H9 (cell line): ENCODE measurements at regions not wholly inside any gene's neighbourhood (a gene's known extent, or its start where the extent isn't known, plus 50 kb on each side); places are given as distances from the start of the nearest gene placed in this dataset.

ENCODE experiments used
- DNase-seq: peaks from one replicate; pipeline ENCODE4 v3.0.0-alpha.2; 2017
- H2AFZ ChIP-seq: one replicate; pipeline ENCODE4 v1.6.1; 2013; ENCODE audit warnings: mild to moderate bottlenecking, low read length, control low read depth, moderate library complexity
- H2AK5ac ChIP-seq: 2 replicates; pipeline ENCODE4 v1.6.1; 2013; ENCODE audit warnings: low read length, control low read depth, mixed read lengths; ENCODE audit not compliant: insufficient read length
- H2BK120ac ChIP-seq: one replicate; pipeline ENCODE4 v1.6.1; 2013; ENCODE audit warnings: low read depth, mild to moderate bottlenecking, low read length, control low read depth, inconsistent platforms; ENCODE audit not compliant: poor library complexity, severe bottlenecking
- H2BK12ac ChIP-seq: 2 replicates; pipeline ENCODE4 v1.6.1; 2013; ENCODE audit warnings: low read length, control low read depth, mixed read lengths, low read depth; ENCODE audit not compliant: insufficient read length
- H2BK15ac ChIP-seq: 2 replicates; pipeline ENCODE4 v1.6.1; 2013; ENCODE audit warnings: low read depth, low read length, control low read depth
- H2BK20ac ChIP-seq: one replicate; pipeline ENCODE4 v1.6.1; 2013; ENCODE audit warnings: low read depth, mild to moderate bottlenecking, low read length, control low read depth, inconsistent platforms; ENCODE audit not compliant: poor library complexity, severe bottlenecking
- H2BK5ac ChIP-seq: 2 replicates; pipeline ENCODE4 v1.6.1; 2013; ENCODE audit warnings: low read length, control low read depth, mixed read lengths; ENCODE audit not compliant: insufficient read length
- H3K14ac ChIP-seq: 2 replicates; pipeline ENCODE4 v1.6.1; 2013; ENCODE audit warnings: low read length, control low read depth; ENCODE audit not compliant: insufficient read depth
- H3K18ac ChIP-seq: 2 replicates; pipeline ENCODE4 v1.6.1; 2013; ENCODE audit warnings: low read depth, mild to moderate bottlenecking, mixed read lengths, low read length, control low read depth; ENCODE audit not compliant: insufficient read length
- H3K23ac ChIP-seq: 2 replicates; pipeline ENCODE4 v1.6.1; 2013; ENCODE audit warnings: low read length, control low read depth, mixed read lengths, low read depth; ENCODE audit not compliant: insufficient read length
- H3K23me2 ChIP-seq: 2 replicates; pipeline ENCODE4 v1.6.1; 2013; ENCODE audit warnings: low read depth, mild to moderate bottlenecking, mixed read lengths, low read length, control low read depth; ENCODE audit not compliant: insufficient read length, poor library complexity, severe bottlenecking
- H3K27ac ChIP-seq: 2 replicates; pipeline ENCODE4 v1.5.1; 2013; ENCODE audit warnings: low read length, control low read depth, mixed read lengths, low read depth; ENCODE audit not compliant: insufficient read length
- H3K27me3 ChIP-seq: 2 replicates; pipeline ENCODE4 v1.6.1; 2013; ENCODE audit warnings: low read length, control low read depth, inconsistent platforms; ENCODE audit not compliant: insufficient read depth
- H3K4ac ChIP-seq: 2 replicates; pipeline ENCODE4 v1.6.1; 2013; ENCODE audit warnings: low read depth, mild to moderate bottlenecking, control low read depth, inconsistent platforms, low read length, moderate library complexity
- H3K4me1 ChIP-seq: 2 replicates; pipeline ENCODE4 v1.6.1; 2013; ENCODE audit warnings: low read length, control low read depth, inconsistent platforms; ENCODE audit not compliant: insufficient read depth
- H3K4me2 ChIP-seq: 2 replicates; pipeline ENCODE4 v1.6.1; 2013; ENCODE audit warnings: low read length, control low read depth, mixed read lengths; ENCODE audit not compliant: insufficient read length, insufficient read depth
- H3K56ac ChIP-seq: 2 replicates; pipeline ENCODE4 v1.6.1; 2013; ENCODE audit warnings: low read depth, mild to moderate bottlenecking, mixed read lengths, low read length, control low read depth; ENCODE audit not compliant: insufficient read length
- H3K79me1 ChIP-seq: 2 replicates; pipeline ENCODE4 v1.6.1; 2013; ENCODE audit warnings: low read depth, mild to moderate bottlenecking, moderate library complexity, low read length, control low read depth, inconsistent platforms; ENCODE audit not compliant: insufficient read depth, poor library complexity, severe bottlenecking
- H3K79me2 ChIP-seq: 2 replicates; pipeline ENCODE4 v1.6.1; 2013; ENCODE audit warnings: low read length, control low read depth, inconsistent platforms; ENCODE audit not compliant: insufficient read depth
- H3K9ac ChIP-seq: 2 replicates; pipeline ENCODE4 v1.6.1; 2013; ENCODE audit warnings: low read length, control low read depth, mixed read lengths; ENCODE audit not compliant: insufficient read length; ENCODE audit errors: extremely low read depth
- H3K9me3 ChIP-seq: one replicate; pipeline ENCODE4 v1.6.1; 2013; ENCODE audit warnings: low read depth, low read length, inconsistent platforms; ENCODE audit not compliant: control insufficient read depth
- H3T11ph ChIP-seq: one replicate; pipeline ENCODE4 v1.6.1; 2013; ENCODE audit warnings: mild to moderate bottlenecking, low read length, control low read depth, inconsistent platforms
- H4K20me1 ChIP-seq: one replicate; pipeline ENCODE4 v1.6.1; 2013; ENCODE audit not compliant: control insufficient read depth, insufficient read length, insufficient read depth
- H4K5ac ChIP-seq: 2 replicates; pipeline ENCODE4 v1.6.1; 2013; ENCODE audit warnings: low read depth, mild to moderate bottlenecking, mixed read lengths, low read length, control low read depth; ENCODE audit not compliant: insufficient read length
- H4K8ac ChIP-seq: replicated peaks from 2 replicates; pipeline ENCODE4 v1.6.1; 2013; ENCODE audit warnings: low read length, control low read depth, mixed read lengths, low read depth; ENCODE audit not compliant: insufficient read length
- H4K91ac ChIP-seq: 2 replicates; pipeline ENCODE4 v1.6.1; 2013; ENCODE audit warnings: low read depth, mild to moderate bottlenecking, moderate library complexity, mixed read lengths, low read length, control low read depth; ENCODE audit not compliant: insufficient read length
- H3K27ac Mint-ChIP-seq, 3 experiments: 2 replicates in 2 of 3; 3 replicates in 1 of 3; pipeline ENCODE4 v1.8.0; 2020 to 2021; ENCODE audit warnings: mixed read lengths in 3 of 3, mild to moderate bottlenecking in 1 of 3, moderate library complexity in 1 of 3
- H3K27me3 Mint-ChIP-seq: 2 replicates; pipeline ENCODE4 v1.8.0; 2021; ENCODE audit warnings: low read depth, mild to moderate bottlenecking, moderate library complexity, mixed read lengths
- H3K36me3 Mint-ChIP-seq, 3 experiments: 2 replicates in 2 of 3; 3 replicates in 1 of 3; pipeline ENCODE4 v1.8.0; 2020 to 2021; ENCODE audit warnings: low read depth in 3 of 3, mixed read lengths in 3 of 3; ENCODE audit not compliant: insufficient read depth in 1 of 3
- H3K4me1 Mint-ChIP-seq, 2 experiments: 2 replicates each; pipeline ENCODE4 v1.8.0; 2020; ENCODE audit warnings: mixed read lengths in 2 of 2
- H3K4me3 Mint-ChIP-seq, 2 experiments: 2 replicates in 1 of 2; 3 replicates in 1 of 2; pipeline ENCODE4 v1.8.0; 2020 to 2021; ENCODE audit warnings: mild to moderate bottlenecking in 2 of 2, mixed read lengths in 2 of 2, moderate library complexity in 1 of 2
- H3K9me3 Mint-ChIP-seq, 2 experiments: 2 replicates in 1 of 2; 3 replicates in 1 of 2; pipeline ENCODE4 v1.8.0; 2020; ENCODE audit warnings: mild to moderate bottlenecking in 2 of 2, mixed read lengths in 2 of 2, moderate library complexity in 1 of 2
- CTCF ChIP-seq: fragments of 200-600 bp; sonication (generic); conservative IDR thresholded peaks from 3 replicates; pipeline ENCODE4 v1.8.0; 2021; ENCODE audit warnings: antibody characterized with exemption, mild to moderate bottlenecking
- WGBS: extraction: QIAGEN DNeasy Blood & Tissue Kit; methylation state at CpG from one replicate; pipeline ENCODE4 v1.1.7; 2013; ENCODE audit warnings: missing lambda C conversion rate, low lambda C conversion rate, mixed read lengths; ENCODE audit not compliant: insufficient read length; ENCODE audit errors: extremely low coverage; 5-methylcytosine and 5-hydroxymethylcytosine counted together

DNA sequence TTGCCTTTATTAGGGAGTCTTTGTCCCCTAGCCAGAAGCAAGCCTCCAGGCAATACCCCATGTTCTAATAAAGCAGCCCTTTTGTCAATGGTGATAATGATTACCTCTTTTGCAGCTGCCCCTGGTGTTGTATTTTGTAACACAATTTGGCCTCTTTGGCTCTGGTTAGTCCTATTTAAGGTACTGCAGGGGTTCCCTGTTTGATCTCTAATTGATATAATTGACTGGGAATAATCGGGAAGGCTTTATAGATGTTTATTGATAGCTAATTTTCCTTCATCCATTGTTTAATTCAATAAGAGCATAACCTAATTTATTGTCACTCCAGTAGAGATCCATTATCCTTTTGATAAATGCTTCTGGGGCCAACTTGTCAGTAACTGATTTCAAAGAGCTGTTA is 537.2 kb downstream of the PKHD1 start:
- no peak overlapping the region for H2BK20ac ChIP-seq
- no peaks in the 10 kb centered on the region for H3K79me1 ChIP-seq
- H3K4me2 ChIP-seq = no peak overlapping the region
- H3K9me3 Mint-ChIP-seq = no peaks in the 10 kb centered on the region; a peak in 2 of 5 replicates
- H3K4me1 ChIP-seq = no peaks in the 10 kb centered on the region
- no peak overlapping the region for H2AFZ ChIP-seq
- H3K14ac ChIP-seq = no peak overlapping the region
- TF ChIP-seq CTCF = no peak
- no peak overlapping the region for H3K27ac ChIP-seq
- H2AK5ac ChIP-seq = no peak overlapping the region
- no peaks in the 10 kb centered on the region for H3K36me3 Mint-ChIP-seq
- H3K9ac ChIP-seq = no peak overlapping the region
- H2BK12ac ChIP-seq = no peak overlapping the region
- H3K27me3 ChIP-seq = no peaks in the 10 kb centered on the region
- H3K27ac Mint-ChIP-seq = no peak overlapping the region; a peak in 1 of 7 replicates
- WGBS = no CpG with 5 or more reads among the region's 1 CpG
- DNase-seq = no peak
- H3K23me2 ChIP-seq = no peaks in the 10 kb centered on the region
- H4K20me1 ChIP-seq = no peaks in the 10 kb centered on the region
- no peak overlapping the region for H4K8ac ChIP-seq
- H4K91ac ChIP-seq = no peak overlapping the region
- no peak overlapping the region for H3K56ac ChIP-seq
- no peaks in the 10 kb centered on the region for H3K79me2 ChIP-seq
- H3K23ac ChIP-seq = no peak overlapping the region
- no peaks in the 10 kb centered on the region for H3K27me3 Mint-ChIP-seq
- H3K9me3 ChIP-seq = no peaks in the 10 kb centered on the region
- no peak overlapping the region for H3K4me3 Mint-ChIP-seq
- no peak overlapping the region for H2BK15ac ChIP-seq
- H3K4ac ChIP-seq = no peak overlapping the region
- no peak overlapping the region for H2BK120ac ChIP-seq
- no peak overlapping the region for H4K5ac ChIP-seq
- no peak overlapping the region for H3T11ph ChIP-seq
- no peak overlapping the region for H3K18ac ChIP-seq
- H2BK5ac ChIP-seq = no peak overlapping the region
- H3K4me1 Mint-ChIP-seq = peaks cover 4 to 9% of the 10 kb centered on the region in 2 experiments
